ENCODE measurements at regions not wholly inside any gene's neighbourhood (a gene's known extent, or its start where the extent isn't known, plus 50 kb on each side); places are given as distances from the start of the nearest gene placed in this dataset.

- TF ChIP-seq, protein P1, sequence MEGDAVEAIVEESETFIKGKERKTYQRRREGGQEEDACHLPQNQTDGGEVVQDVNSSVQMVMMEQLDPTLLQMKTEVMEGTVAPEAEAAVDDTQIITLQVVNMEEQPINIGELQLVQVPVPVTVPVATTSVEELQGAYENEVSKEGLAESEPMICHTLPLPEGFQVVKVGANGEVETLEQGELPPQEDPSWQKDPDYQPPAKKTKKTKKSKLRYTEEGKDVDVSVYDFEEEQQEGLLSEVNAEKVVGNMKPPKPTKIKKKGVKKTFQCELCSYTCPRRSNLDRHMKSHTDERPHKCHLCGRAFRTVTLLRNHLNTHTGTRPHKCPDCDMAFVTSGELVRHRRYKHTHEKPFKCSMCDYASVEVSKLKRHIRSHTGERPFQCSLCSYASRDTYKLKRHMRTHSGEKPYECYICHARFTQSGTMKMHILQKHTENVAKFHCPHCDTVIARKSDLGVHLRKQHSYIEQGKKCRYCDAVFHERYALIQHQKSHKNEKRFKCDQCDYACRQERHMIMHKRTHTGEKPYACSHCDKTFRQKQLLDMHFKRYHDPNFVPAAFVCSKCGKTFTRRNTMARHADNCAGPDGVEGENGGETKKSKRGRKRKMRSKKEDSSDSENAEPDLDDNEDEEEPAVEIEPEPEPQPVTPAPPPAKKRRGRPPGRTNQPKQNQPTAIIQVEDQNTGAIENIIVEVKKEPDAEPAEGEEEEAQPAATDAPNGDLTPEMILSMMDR (IDR thresholded peaks at IDR 0.05): no peak
- no peak for TF ChIP-seq POLR2A (IDR thresholded peaks at IDR 0.05)
These were observed 243.4 kb upstream of the POU3F2 start for GRCh38 chr6:98590997-98591396.
